Esophagus (tissue), 2 donors: ENCODE measurements at regions not wholly inside any gene's neighbourhood (a gene's known extent, or its start where the extent isn't known, plus 50 kb on each side); places are given as distances from the start of the nearest gene placed in this dataset.
"Not testable (repeated sequence)": the region's sequence is repeated elsewhere in the genome, so short reads cannot be mapped to it uniquely, and the experiment has no call there.

Experiments used
- H3K27ac ChIP-seq, 2 donors: one replicate each; pipeline ENCODE4 v1.5.1; 2013; ENCODE audit warnings: low read depth in 2 of 2, mild to moderate bottlenecking in 2 of 2, inconsistent platforms in 1 of 2, low read length in 1 of 2, moderate library complexity in 1 of 2
- H3K27me3 ChIP-seq, 2 donors: one replicate each; pipeline ENCODE4 v1.6.1; 2013; ENCODE audit warnings: low read length in 2 of 2, control low read depth in 1 of 2, mild to moderate bottlenecking in 1 of 2; ENCODE audit not compliant: insufficient read depth in 2 of 2, control insufficient read depth in 1 of 2
- H3K36me3 ChIP-seq, 2 donors: one replicate each; pipeline ENCODE4 v1.6.1; 2013; ENCODE audit warnings: low read length in 1 of 2; ENCODE audit not compliant: control insufficient read depth in 2 of 2, insufficient read depth in 2 of 2
- H3K4me1 ChIP-seq, 2 donors: one replicate each; pipeline ENCODE4 v1.6.1; 2013; ENCODE audit warnings: low read length in 1 of 2; ENCODE audit not compliant: control insufficient read depth in 2 of 2, insufficient read depth in 2 of 2
- H3K4me3 ChIP-seq, 2 donors: one replicate each; pipeline ENCODE4 v1.5.1; 2013; ENCODE audit warnings: low read length in 2 of 2, mild to moderate bottlenecking in 2 of 2, low read depth in 1 of 2, moderate library complexity in 1 of 2
- H3K9me3 ChIP-seq, 2 donors: one replicate each; pipeline ENCODE4 v1.6.1; 2013; ENCODE audit warnings: mild to moderate bottlenecking in 2 of 2, low read depth in 1 of 2, low read length in 1 of 2, moderate library complexity in 1 of 2; ENCODE audit not compliant: control insufficient read depth in 2 of 2, insufficient read depth in 1 of 2
- WGBS, 2 donors: extraction: QIAGEN DNeasy Blood & Tissue Kit; methylation state at CpG; one replicate each; pipeline ENCODE4 v1.1.7; 2013; 5-methylcytosine and 5-hydroxymethylcytosine counted together
- donor health status: healthy with polysubstance abuse.
- donor health status: Bipolar disorder and iron deficiency.

GRCh38 chr1:109845658-109846057, 65.0 kb upstream of the CSF1 start:
- no peak overlapping the region for H3K27ac ChIP-seq
- WGBS, 2 donors = 78 to 83% methylated on average over 3 of the region's 3 CpGs
- no peaks in the 10 kb centered on the region for H3K27me3 ChIP-seq
- no peaks in the 10 kb centered on the region for H3K9me3 ChIP-seq
- no peaks in the 10 kb centered on the region for H3K36me3 ChIP-seq
- H3K4me1 ChIP-seq = no peaks in the 10 kb centered on the region
- no peak overlapping the region for H3K4me3 ChIP-seq

- Histone ChIP-seq H3K27ac (no peak overlapping the region), H3K36me3 (no peaks in the 10 kb centered on the region), H3K4me1 (no peaks in the 10 kb centered on the region), H3K9me3 (no peaks in the 10 kb centered on the region), H3K4me3 (no peak overlapping the region), H3K27me3 (no peaks in the 10 kb centered on the region)
- WGBS, 2 donors = 87 to 94% methylated on average over 2 of the region's 2 CpGs
Measured at GRCh38 chr1:109844609-109845008, 66.0 kb upstream of the CSF1 start.

GRCh38 chr1:109840011-109840629, 70.5 kb upstream of the CSF1 start:
- WGBS, 2 donors = 69 to 72% methylated on average over 5 of the region's 5 CpGs
- Histone ChIP-seq H3K27me3 (no peaks in the 10 kb centered on the region), H3K9me3 (no peaks in the 10 kb centered on the region), H3K36me3 (no peaks in the 10 kb centered on the region), H3K4me3 (no peak overlapping the region), H3K4me1 (no peaks in the 10 kb centered on the region), H3K27ac (no peak overlapping the region)

- not testable (repeated sequence) for H3K4me1 ChIP-seq, H3K27ac ChIP-seq, H3K9me3 ChIP-seq, H3K36me3 ChIP-seq, H3K27me3 ChIP-seq, H3K4me3 ChIP-seq
- 74 to 82% methylated on average over 1 of the region's 1 CpG for WGBS, 2 donors
Measured at GRCh38 chr1:109839276-109839675, 71.4 kb upstream of the CSF1 start.

GRCh38 chr1:109838838-109839240, 71.8 kb upstream of the CSF1 start:
- H3K4me3 ChIP-seq = no peak overlapping the region
- H3K27ac ChIP-seq = no peak overlapping the region
- no peaks in the 10 kb centered on the region for H3K4me1 ChIP-seq
- H3K9me3 ChIP-seq = no peaks in the 10 kb centered on the region
- no peaks in the 10 kb centered on the region for H3K36me3 ChIP-seq
- H3K27me3 ChIP-seq = no peaks in the 10 kb centered on the region
- 66 to 74% methylated on average over 4 of the region's 4 CpGs for WGBS, 2 donors

GRCh38 chr1:109837852-109838570, 72.6 kb upstream of the CSF1 start:
- H3K36me3 ChIP-seq = no peaks in the 10 kb centered on the region
- H3K4me3 ChIP-seq = no peak overlapping the region
- no peak overlapping the region for H3K27ac ChIP-seq
- H3K9me3 ChIP-seq = no peaks in the 10 kb centered on the region
- H3K27me3 ChIP-seq = no peaks in the 10 kb centered on the region
- H3K4me1 ChIP-seq = no peaks in the 10 kb centered on the region
- 93 to 95% methylated on average over 2 of the region's 2 CpGs for WGBS, 2 donors

- 94 to 96% methylated on average over 6 of the region's 6 CpGs for WGBS, 2 donors
Measured at GRCh38 chr1:109835645-109836044, 71.9 kb upstream of the EPS8L3 start.

GRCh38 chr1:109834951-109835350, 71.2 kb upstream of the EPS8L3 start:
- Histone ChIP-seq H3K27ac (no peak overlapping the region), H3K4me3 (no peak overlapping the region), H3K4me1 (no peaks in the 10 kb centered on the region), H3K36me3 (no peaks in the 10 kb centered on the region), H3K27me3 (no peaks in the 10 kb centered on the region), H3K9me3 (no peaks in the 10 kb centered on the region)

More at GRCh38 chr1:109835645-109836044, 71.9 kb upstream of the EPS8L3 start:
- H3K36me3 ChIP-seq, H3K27me3 ChIP-seq, H3K27ac ChIP-seq, H3K9me3 ChIP-seq, H3K4me3 ChIP-seq, H3K4me1 ChIP-seq: not testable (repeated sequence)

GRCh38 chr1:109832945-109833344, 69.2 kb upstream of the EPS8L3 start:
- H3K27me3 ChIP-seq = no peaks in the 10 kb centered on the region
- peaks cover 2 to 4% of the 10 kb centered on the region in 2 donors for H3K4me1 ChIP-seq
- no peak overlapping the region for H3K27ac ChIP-seq
- WGBS, 2 donors = 62 to 65% methylated on average over 5 of the region's 5 CpGs
- H3K36me3 ChIP-seq = no peaks in the 10 kb centered on the region
- no peak overlapping the region for H3K4me3 ChIP-seq
- H3K9me3 ChIP-seq = no peaks in the 10 kb centered on the region
